ENCODE measurements at regions not wholly inside any gene's neighbourhood (a gene's known extent, or its start where the extent isn't known, plus 50 kb on each side); places are given as distances from the start of the nearest gene placed in this dataset.

DNA sequence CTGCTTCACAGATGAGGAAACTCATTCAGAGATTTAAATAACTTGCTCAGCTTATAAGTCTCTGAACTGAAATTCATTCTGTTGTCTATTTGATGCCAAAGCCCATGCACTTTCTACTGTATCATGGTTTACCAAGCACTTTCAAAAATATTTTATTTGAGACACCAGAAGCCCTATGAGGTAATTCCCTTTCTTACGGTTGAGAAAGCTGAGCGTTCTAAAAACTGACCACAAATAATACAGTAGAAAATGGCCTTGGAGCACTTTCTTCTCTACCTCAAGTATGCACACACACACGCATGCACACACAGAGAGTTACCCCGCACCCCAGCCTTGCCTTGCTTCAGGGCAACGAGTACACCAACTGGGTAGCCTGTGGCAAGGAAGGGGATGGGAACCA, 228.5 kb downstream of the RFC3 start:
- intact Hi-C loops (cut with micrococcal nuclease; ENCODE audit: unreplicated experiment), result no loop called here
- DNase-seq, result no peak
- Histone ChIP-seq H3K4me1 (no peaks in the 10 kb centered on the region), H3K4me3 (ENCODE audit: low read depth, low read length) (no peak overlapping the region), H3K9me3 (0 out of 2 replicates have a peak, but pooled peaks cover 3% of the 10 kb centered on the region), H3K27me3 (replicated peaks; ENCODE audit: control insufficient read depth, insufficient read depth, low read length) (no peaks in the 10 kb centered on the region), H3K36me3 (ENCODE audit: control insufficient read depth, insufficient read depth, low read length) (no peaks in the 10 kb centered on the region)
- ChIA-PET POLR2A (no interaction called here), CTCF (no interaction called here)
- Mint-ChIP-seq H3K27me3 (ENCODE audit: insufficient read depth, unreplicated experiment) (no peaks in the 10 kb centered on the region), H3K9me3 (ENCODE audit: unreplicated experiment) (peaks cover 18% of the 10 kb centered on the region), H3K36me3 (ENCODE audit: insufficient read depth, unreplicated experiment) (no peaks in the 10 kb centered on the region), H3K4me3 (ENCODE audit: unreplicated experiment) (no peak overlapping the region), H3K4me1 (ENCODE audit: low read depth, unreplicated experiment) (peaks cover 11% of the 10 kb centered on the region), H3K27ac (ENCODE audit: unreplicated experiment) (no peak overlapping the region)
- BruUV-seq (replicated peaks), result no TSS peak
- TF ChIP-seq, protein P1, sequence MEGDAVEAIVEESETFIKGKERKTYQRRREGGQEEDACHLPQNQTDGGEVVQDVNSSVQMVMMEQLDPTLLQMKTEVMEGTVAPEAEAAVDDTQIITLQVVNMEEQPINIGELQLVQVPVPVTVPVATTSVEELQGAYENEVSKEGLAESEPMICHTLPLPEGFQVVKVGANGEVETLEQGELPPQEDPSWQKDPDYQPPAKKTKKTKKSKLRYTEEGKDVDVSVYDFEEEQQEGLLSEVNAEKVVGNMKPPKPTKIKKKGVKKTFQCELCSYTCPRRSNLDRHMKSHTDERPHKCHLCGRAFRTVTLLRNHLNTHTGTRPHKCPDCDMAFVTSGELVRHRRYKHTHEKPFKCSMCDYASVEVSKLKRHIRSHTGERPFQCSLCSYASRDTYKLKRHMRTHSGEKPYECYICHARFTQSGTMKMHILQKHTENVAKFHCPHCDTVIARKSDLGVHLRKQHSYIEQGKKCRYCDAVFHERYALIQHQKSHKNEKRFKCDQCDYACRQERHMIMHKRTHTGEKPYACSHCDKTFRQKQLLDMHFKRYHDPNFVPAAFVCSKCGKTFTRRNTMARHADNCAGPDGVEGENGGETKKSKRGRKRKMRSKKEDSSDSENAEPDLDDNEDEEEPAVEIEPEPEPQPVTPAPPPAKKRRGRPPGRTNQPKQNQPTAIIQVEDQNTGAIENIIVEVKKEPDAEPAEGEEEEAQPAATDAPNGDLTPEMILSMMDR (IDR thresholded peaks at IDR 0.05; ENCODE audit: insufficient read depth in 1 of 2, low read depth in 1 of 2, low read length in 1 of 2, severe bottlenecking in 1 of 2, unreplicated experiment in 1 of 2), result no peak

DNA sequence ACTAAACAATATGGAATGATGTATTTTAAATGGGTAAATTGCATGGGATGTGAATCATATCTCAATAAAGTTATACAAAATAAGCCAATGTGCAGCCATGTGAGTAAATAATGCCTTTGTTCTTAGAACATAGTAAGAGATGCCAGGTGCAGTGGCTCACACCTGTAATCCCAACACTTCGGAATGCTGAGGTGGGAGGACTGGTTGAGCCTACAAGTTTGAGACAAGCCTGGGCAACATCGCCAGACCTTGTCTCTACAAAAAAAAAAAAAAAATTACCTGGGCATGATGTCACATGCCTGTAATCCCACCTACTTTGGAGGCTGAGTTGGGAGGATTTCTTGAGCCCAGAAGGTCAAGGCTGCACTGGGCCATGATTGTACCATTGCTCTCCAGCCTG, 230.7 kb downstream of the RFC3 start:
- Mint-ChIP-seq H3K27ac (ENCODE audit: unreplicated experiment) (no peak overlapping the region), H3K9me3 (ENCODE audit: unreplicated experiment) (peaks cover 27% of the 10 kb centered on the region), H3K36me3 (ENCODE audit: insufficient read depth, unreplicated experiment) (no peaks in the 10 kb centered on the region), H3K27me3 (ENCODE audit: insufficient read depth, unreplicated experiment) (no peaks in the 10 kb centered on the region), H3K4me3 (ENCODE audit: unreplicated experiment) (no peak overlapping the region), H3K4me1 (ENCODE audit: low read depth, unreplicated experiment) (peaks cover 10% of the 10 kb centered on the region)
- TF ChIP-seq, protein P1 (IDR thresholded peaks at IDR 0.05; ENCODE audit: insufficient read depth in 1 of 2, low read depth in 1 of 2, low read length in 1 of 2, severe bottlenecking in 1 of 2, unreplicated experiment in 1 of 2), result no peak
- POLR2A ChIA-PET, result no interaction called here
- DNase-seq, result no peak
- H3K36me3 ChIP-seq (ENCODE audit: control insufficient read depth, insufficient read depth, low read length), result no peaks in the 10 kb centered on the region
- intact Hi-C loops (cut with micrococcal nuclease; ENCODE audit: unreplicated experiment), result no loop called here
- H3K4me1 ChIP-seq, result no peaks in the 10 kb centered on the region
- no TSS peak for BruUV-seq (replicated peaks)
- H3K9me3 ChIP-seq, result 0 out of 2 replicates have a peak, but pooled peaks cover 3% of the 10 kb centered on the region
- CTCF ChIA-PET, result no interaction called here
- no peaks in the 10 kb centered on the region for H3K27me3 ChIP-seq (replicated peaks; ENCODE audit: control insufficient read depth, insufficient read depth, low read length)
- no peak overlapping the region for H3K4me3 ChIP-seq (ENCODE audit: low read depth, low read length)

DNA sequence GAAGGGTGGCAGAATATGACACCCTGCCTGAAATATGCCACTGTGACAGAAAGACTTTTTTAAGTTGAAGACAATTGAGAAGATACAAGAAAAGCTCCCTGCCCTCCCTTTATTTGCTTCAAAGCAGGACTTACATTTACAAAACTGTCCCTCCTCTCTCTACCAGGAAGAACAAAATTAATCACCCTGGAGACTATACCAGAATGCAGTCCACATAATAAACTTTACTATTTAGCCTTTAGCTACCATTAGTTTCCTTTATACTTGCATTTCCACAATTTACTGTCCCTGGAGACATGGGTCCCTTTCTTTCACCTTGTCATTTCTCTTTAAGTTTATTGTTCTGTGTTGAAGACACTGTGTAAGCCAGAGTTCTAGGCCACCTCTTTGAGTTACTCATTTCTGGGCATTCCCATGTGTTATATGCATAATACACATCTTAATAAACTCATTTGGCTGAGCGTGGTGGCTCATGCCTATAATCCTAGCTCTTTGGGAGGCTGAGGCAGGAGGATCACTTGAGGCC, 238.8 kb downstream of the RFC3 start:
- H3K9me3 Mint-ChIP-seq (ENCODE audit: unreplicated experiment), result peaks cover 23% of the 10 kb centered on the region
- H3K4me1 ChIP-seq, result peaks cover 8% of the 10 kb centered on the region; the same call in 1 of the 2 replicates
- no peaks in the 10 kb centered on the region for H3K36me3 Mint-ChIP-seq (ENCODE audit: insufficient read depth, unreplicated experiment)
- H3K27me3 Mint-ChIP-seq (ENCODE audit: insufficient read depth, unreplicated experiment), result no peaks in the 10 kb centered on the region
- no peak overlapping the region for H3K4me3 Mint-ChIP-seq (ENCODE audit: unreplicated experiment)
- POLR2A ChIA-PET, result no interaction called here
- no peaks in the 10 kb centered on the region for H3K27me3 ChIP-seq (replicated peaks; ENCODE audit: control insufficient read depth, insufficient read depth, low read length)
- no peak for DNase-seq
- peaks cover 9% of the 10 kb centered on the region for H3K4me1 Mint-ChIP-seq (ENCODE audit: low read depth, unreplicated experiment)
- H3K36me3 ChIP-seq (ENCODE audit: control insufficient read depth, insufficient read depth, low read length), result no peaks in the 10 kb centered on the region
- TF ChIP-seq, protein P1 (IDR thresholded peaks at IDR 0.05; ENCODE audit: insufficient read depth in 1 of 2, low read depth in 1 of 2, low read length in 1 of 2, severe bottlenecking in 1 of 2, unreplicated experiment in 1 of 2), result no peak
- no peak overlapping the region for H3K4me3 ChIP-seq (ENCODE audit: low read depth, low read length)
- H3K9me3 ChIP-seq, result no peaks in the 10 kb centered on the region
- no peak overlapping the region for H3K27ac Mint-ChIP-seq (ENCODE audit: unreplicated experiment)
- intact Hi-C loops (cut with micrococcal nuclease; ENCODE audit: unreplicated experiment), result no loop called here
- CTCF ChIA-PET, result interaction anchor here (1.4 kb wide), 1 partner anchor 20 kb away, joined by 3 read pairs; no protein-coding TSS in a partner anchor
- no TSS peak for BruUV-seq (replicated peaks)

Data from Caco-2 (cell line).